ENCODE measurements at regions not wholly inside any gene's neighbourhood (a gene's known extent, or its start where the extent isn't known, plus 50 kb on each side); places are given as distances from the start of the nearest gene placed in this dataset.
A peak's percentile ranks its signal among the peaks of the same experiment; 100 is the strongest.

- no peak for DNase-seq
These were observed 118.9 kb downstream of the IRS1 start for GRCh38 chr2:226680719-226681118.

- DNase-seq = no peak
These were observed 120.1 kb downstream of the IRS1 start for GRCh38 chr2:226679389-226680065.

GRCh38 chr2:226678422-226678821 lies 121.2 kb downstream of the IRS1 start:
- no peak for DNase-seq

- no peak for DNase-seq
These were observed 122.5 kb downstream of the IRS1 start for GRCh38 chr2:226677080-226677479.

- no peak for DNase-seq
These were observed 123.0 kb downstream of the IRS1 start for GRCh38 chr2:226676618-226677017.

- no peak for DNase-seq
These were observed 125.5 kb downstream of the IRS1 start for GRCh38 chr2:226674123-226674522.

- no peak for DNase-seq
These were observed 126.3 kb downstream of the IRS1 start for GRCh38 chr2:226673314-226673723.

GRCh38 chr2:226671141-226671676 lies 128.4 kb downstream of the IRS1 start:
- DNase-seq = no peak

- DNase-seq = no peak
These were observed 129.7 kb downstream of the IRS1 start for GRCh38 chr2:226669905-226670304.

- DNase-seq = no peak
These were observed 130.4 kb downstream of the IRS1 start for GRCh38 chr2:226669249-226669648.

- DNase-seq = no peak
These were observed 131.9 kb downstream of the IRS1 start for GRCh38 chr2:226667736-226668135.

- no peak for DNase-seq
These were observed 134.3 kb downstream of the IRS1 start for GRCh38 chr2:226665306-226665831.

- no peak for DNase-seq
These were observed 135.0 kb downstream of the IRS1 start for GRCh38 chr2:226664661-226665060.

GRCh38 chr2:226664140-226664539 lies 135.5 kb downstream of the IRS1 start:
- DNase-seq = no peak

GRCh38 chr2:226661789-226662545 lies 137.7 kb downstream of the IRS1 start:
- DNase-seq = no peak

- DNase-seq = peak; percentile 80
These were observed 139.1 kb downstream of the IRS1 start for GRCh38 chr2:226660526-226660925.

GRCh38 chr2:226660124-226660523 lies 139.5 kb downstream of the IRS1 start:
- no peak for DNase-seq

- no peak for DNase-seq
These were observed 140.2 kb downstream of the IRS1 start for GRCh38 chr2:226659410-226659809.

GRCh38 chr2:226658555-226658954 lies 141.1 kb downstream of the IRS1 start:
- DNase-seq = no peak

- DNase-seq = no peak
These were observed 142.1 kb downstream of the IRS1 start for GRCh38 chr2:226657340-226658053.

GRCh38 chr2:226656367-226656766 lies 143.3 kb downstream of the IRS1 start:
- DNase-seq = no peak

GRCh38 chr2:226655871-226656270 lies 143.7 kb downstream of the IRS1 start:
- no peak for DNase-seq

All from right hindlimb (tissue), 1 donor.